ENCODE measurements at regions not wholly inside any gene's neighbourhood (a gene's known extent, or its start where the extent isn't known, plus 50 kb on each side); places are given as distances from the start of the nearest gene placed in this dataset.

GRCh38 chr18:10141559-10141958, 227.7 kb downstream of the VAPA start:
- TF ChIP-seq CTCF (IDR thresholded peaks at IDR 0.05; ENCODE audit: insufficient read depth, low read depth, low read length) = no peak
- no peak for DNase-seq (ENCODE audit: low read depth)
- peak overlapping the region; percentile 17 for H3K4me3 ChIP-seq (ENCODE audit: low read depth, low read length)

DNA sequence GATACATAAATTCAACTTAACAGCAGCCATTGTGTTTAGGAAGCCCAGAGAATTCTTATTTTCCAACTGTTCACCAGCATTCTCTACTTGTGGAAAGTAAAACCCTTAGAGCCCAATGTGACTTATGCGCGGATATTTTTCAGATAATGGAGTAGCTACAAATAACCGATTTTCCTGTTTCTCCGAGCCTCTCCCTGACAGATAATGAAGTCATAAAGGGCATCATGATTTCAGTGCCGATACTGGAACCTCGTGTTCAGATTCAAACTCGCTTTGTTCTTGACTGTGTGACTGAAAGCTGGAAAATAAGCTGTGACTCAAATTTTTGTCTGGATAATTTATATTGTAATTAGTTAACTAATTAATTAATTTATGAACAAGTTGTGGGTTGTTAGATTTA, 228.2 kb downstream of the VAPA start:
- H3K4me3 ChIP-seq (ENCODE audit: low read depth, low read length) = no peak overlapping the region
- no peak for DNase-seq (ENCODE audit: low read depth)
- no peak for TF ChIP-seq CTCF (IDR thresholded peaks at IDR 0.05; ENCODE audit: insufficient read depth, low read depth, low read length)

GRCh38 chr18:10142496-10143160, 228.8 kb downstream of the VAPA start:
- no peak for TF ChIP-seq CTCF (IDR thresholded peaks at IDR 0.05; ENCODE audit: insufficient read depth, low read depth, low read length)
- no peak overlapping the region for H3K4me3 ChIP-seq (ENCODE audit: low read depth, low read length)
- DNase-seq (ENCODE audit: low read depth) = peak; percentile 55

GRCh38 chr18:10143596-10143995, 229.8 kb downstream of the VAPA start:
- H3K4me3 ChIP-seq (ENCODE audit: low read depth, low read length) = no peak overlapping the region
- DNase-seq (ENCODE audit: low read depth) = no peak
- TF ChIP-seq CTCF (IDR thresholded peaks at IDR 0.05; ENCODE audit: insufficient read depth, low read depth, low read length) = no peak

GRCh38 chr18:10145546-10145945, 231.7 kb downstream of the VAPA start:
- no peak for DNase-seq (ENCODE audit: low read depth)
- no peak for TF ChIP-seq CTCF (IDR thresholded peaks at IDR 0.05; ENCODE audit: insufficient read depth, low read depth, low read length)
- H3K4me3 ChIP-seq (ENCODE audit: low read depth, low read length) = no peak overlapping the region

GRCh38 chr18:10147226-10147625, 233.4 kb downstream of the VAPA start:
- TF ChIP-seq CTCF (IDR thresholded peaks at IDR 0.05; ENCODE audit: insufficient read depth, low read depth, low read length) = no peak
- no peak overlapping the region for H3K4me3 ChIP-seq (ENCODE audit: low read depth, low read length)
- no peak for DNase-seq (ENCODE audit: low read depth)

- DNase-seq (ENCODE audit: low read depth) = no peak
- no peak overlapping the region for H3K4me3 ChIP-seq (ENCODE audit: low read depth, low read length)
- TF ChIP-seq CTCF (IDR thresholded peaks at IDR 0.05; ENCODE audit: insufficient read depth, low read depth, low read length) = no peak
Measured at GRCh38 chr18:10147752-10148151, 233.9 kb downstream of the VAPA start.
